Breast epithelium (tissue), 4 donors: ENCODE measurements at regions not wholly inside any gene's neighbourhood (a gene's known extent, or its start where the extent isn't known, plus 50 kb on each side); places are given as distances from the start of the nearest gene placed in this dataset.

Experiments
- DNase-seq, 2 donors: peaks; one replicate each; pipeline ENCODE4 v3.0.0-alpha.2; 2019; ENCODE audit warnings: low spot score in 2 of 2
- H3K27ac ChIP-seq, 2 donors: fragments of 200-600 bp; sonication (generic) in 1 of 2; one replicate each; pipeline ENCODE4 v1.5.1; 2016 to 2019; ENCODE audit warnings: mild to moderate bottlenecking in 1 of 2
- H3K27me3 ChIP-seq, 2 donors: fragments of 200-600 bp; sonication (generic) in 1 of 2; one replicate each; pipeline versions ENCODE4 v1.5.1 to v1.6.0; 2017 to 2019; ENCODE audit warnings: control low read depth in 1 of 2, mild to moderate bottlenecking in 1 of 2
- H3K36me3 ChIP-seq: fragments of 200-600 bp; one replicate; pipeline ENCODE4 v1.5.1; 2019
- H3K4me1 ChIP-seq, 2 donors: fragments of 200-600 bp; sonication (generic); one replicate each; pipeline ENCODE4 v1.5.1; 2016 to 2019; ENCODE audit warnings: control low read depth in 1 of 2
- H3K4me3 ChIP-seq, 3 donors: fragments of 200-600 bp; sonication (generic); 1 replicate in 2 of 3; 2 replicates in 1 of 3; pipeline ENCODE4 v1.5.1; 2016 to 2019; ENCODE audit warnings: mild to moderate bottlenecking in 3 of 3, moderate library complexity in 2 of 3
- H3K9me3 ChIP-seq, 2 donors: fragments of 200-600 bp; sonication (generic) in 1 of 2; one replicate each; pipeline ENCODE4 v1.5.1; 2016 to 2019; ENCODE audit warnings: control low read depth in 1 of 2
- POLR2A ChIP-seq: fragments of 450-650 bp; IDR thresholded peaks from one replicate; pipeline ENCODE4 v1.6.1; 2016; ENCODE audit warnings: antibody characterized with exemption, mild to moderate bottlenecking, moderate library complexity
- POLR2AphosphoS5 ChIP-seq, 3 donors: sonication (generic); formaldehyde crosslinking; IDR thresholded peaks; one replicate each; pipeline ENCODE4 v1.6.1; 2017; ENCODE audit warnings: antibody characterized with exemption in 3 of 3
- intact Hi-C: fragments of 100-400 bp; cut with DNase I; formaldehyde crosslinking; loops from one replicate; pipeline ENCODE4 v1.15.1; 2023; ENCODE audit warnings: low total_unique reads
- TF ChIP-seq, protein P1 (sequence below), 3 donors: fragments of 450-650 bp; IDR thresholded peaks; one replicate each; pipeline ENCODE4 v1.5.1; 2016 to 2017; ENCODE audit warnings: antibody characterized with exemption in 3 of 3, mild to moderate bottlenecking in 3 of 3, moderate library complexity in 3 of 3

- DNase-seq: no peak
- H3K4me3 ChIP-seq: no peak overlapping the region
- no peaks in the 10 kb centered on the region for H3K9me3 ChIP-seq
- no peak for TF ChIP-seq POLR2A
- no peak for TF ChIP-seq POLR2AphosphoS5 (IDR thresholded peaks at IDR 0.05)
- TF ChIP-seq, protein P1, sequence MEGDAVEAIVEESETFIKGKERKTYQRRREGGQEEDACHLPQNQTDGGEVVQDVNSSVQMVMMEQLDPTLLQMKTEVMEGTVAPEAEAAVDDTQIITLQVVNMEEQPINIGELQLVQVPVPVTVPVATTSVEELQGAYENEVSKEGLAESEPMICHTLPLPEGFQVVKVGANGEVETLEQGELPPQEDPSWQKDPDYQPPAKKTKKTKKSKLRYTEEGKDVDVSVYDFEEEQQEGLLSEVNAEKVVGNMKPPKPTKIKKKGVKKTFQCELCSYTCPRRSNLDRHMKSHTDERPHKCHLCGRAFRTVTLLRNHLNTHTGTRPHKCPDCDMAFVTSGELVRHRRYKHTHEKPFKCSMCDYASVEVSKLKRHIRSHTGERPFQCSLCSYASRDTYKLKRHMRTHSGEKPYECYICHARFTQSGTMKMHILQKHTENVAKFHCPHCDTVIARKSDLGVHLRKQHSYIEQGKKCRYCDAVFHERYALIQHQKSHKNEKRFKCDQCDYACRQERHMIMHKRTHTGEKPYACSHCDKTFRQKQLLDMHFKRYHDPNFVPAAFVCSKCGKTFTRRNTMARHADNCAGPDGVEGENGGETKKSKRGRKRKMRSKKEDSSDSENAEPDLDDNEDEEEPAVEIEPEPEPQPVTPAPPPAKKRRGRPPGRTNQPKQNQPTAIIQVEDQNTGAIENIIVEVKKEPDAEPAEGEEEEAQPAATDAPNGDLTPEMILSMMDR (IDR thresholded peaks at IDR 0.05): no peak
- H3K27ac ChIP-seq: no peak overlapping the region
- no peaks in the 10 kb centered on the region for H3K4me1 ChIP-seq
- intact Hi-C loops: no loop called here
- no peaks in the 10 kb centered on the region for H3K27me3 ChIP-seq
- no peaks in the 10 kb centered on the region for H3K36me3 ChIP-seq
Measured at GRCh38 chr1:194734970-194735369, 1548.6 kb upstream of the B3GALT2 start.

DNA sequence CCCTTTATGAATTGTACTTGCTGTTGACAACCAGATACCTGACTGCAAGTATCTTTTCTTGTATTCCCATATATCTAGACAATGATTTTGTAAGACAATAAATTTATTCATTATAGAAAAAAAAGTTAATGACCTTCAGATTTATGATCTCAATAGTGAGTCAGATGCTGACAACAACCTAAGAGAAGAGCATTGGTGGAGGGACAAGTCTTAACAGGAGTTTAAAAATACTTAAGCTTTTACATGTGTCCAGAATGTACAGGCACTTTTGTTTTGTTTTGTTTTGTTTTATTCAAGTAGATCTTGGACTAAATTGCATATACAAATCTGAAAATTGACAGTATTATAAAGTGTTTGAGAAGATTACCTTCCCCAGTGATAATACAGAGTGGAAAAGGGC, 1544.6 kb upstream of the B3GALT2 start:
- Histone ChIP-seq H3K4me3 (no peak overlapping the region), H3K27ac (no peak overlapping the region), H3K27me3 (no peaks in the 10 kb centered on the region), H3K4me1 (no peaks in the 10 kb centered on the region), H3K36me3 (no peaks in the 10 kb centered on the region), H3K9me3 (no peaks in the 10 kb centered on the region)
- no peak for DNase-seq
- TF ChIP-seq POLR2A (no peak), POLR2AphosphoS5 (IDR thresholded peaks at IDR 0.05) (no peak)
- TF ChIP-seq, protein P1 (IDR thresholded peaks at IDR 0.05): no peak
- intact Hi-C loops: no loop called here

- no peaks in the 10 kb centered on the region for H3K36me3 ChIP-seq
- H3K9me3 ChIP-seq: no peaks in the 10 kb centered on the region
- H3K4me1 ChIP-seq: no peaks in the 10 kb centered on the region
- no peak overlapping the region for H3K4me3 ChIP-seq
- H3K27ac ChIP-seq: no peak overlapping the region
- TF ChIP-seq, protein P1 (IDR thresholded peaks at IDR 0.05): no peak
- TF ChIP-seq POLR2A: no peak
- no peak for TF ChIP-seq POLR2AphosphoS5 (IDR thresholded peaks at IDR 0.05)
- H3K27me3 ChIP-seq: no peaks in the 10 kb centered on the region
- intact Hi-C loops: no loop called here
- DNase-seq: no peak
Measured at GRCh38 chr1:194730304-194730703, 1543.9 kb upstream of the B3GALT2 start.

- TF ChIP-seq POLR2AphosphoS5 (IDR thresholded peaks at IDR 0.05): no peak
- TF ChIP-seq POLR2A: no peak
- TF ChIP-seq, protein P1 (IDR thresholded peaks at IDR 0.05): no peak
- Histone ChIP-seq H3K4me3 (no peak overlapping the region), H3K36me3 (no peaks in the 10 kb centered on the region), H3K27ac (no peak overlapping the region), H3K9me3 (no peaks in the 10 kb centered on the region), H3K4me1 (no peaks in the 10 kb centered on the region), H3K27me3 (no peaks in the 10 kb centered on the region)
- no peak for DNase-seq
- intact Hi-C loops: no loop called here
Measured at GRCh38 chr1:194723067-194723466, 1536.7 kb upstream of the B3GALT2 start.

DNA sequence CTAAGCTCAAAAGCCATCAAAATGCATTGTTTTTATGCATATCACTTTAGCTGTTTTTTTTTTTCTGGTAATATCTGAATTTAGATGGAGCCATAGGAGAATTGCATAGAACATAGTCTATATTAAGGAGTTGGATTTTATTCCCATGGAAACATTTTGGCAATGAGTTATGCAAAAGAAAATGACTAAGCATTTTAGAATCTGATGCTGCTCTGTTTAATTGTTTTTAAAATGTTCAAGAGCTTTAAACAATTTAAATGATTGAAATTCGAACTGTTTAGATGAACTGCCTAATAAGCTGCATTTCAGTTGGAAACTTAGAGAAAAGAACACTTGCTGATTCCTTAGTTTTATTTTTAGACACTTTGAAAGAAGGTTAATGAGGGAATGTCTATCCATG, 1531.5 kb upstream of the B3GALT2 start:
- H3K27ac ChIP-seq: no peak overlapping the region
- intact Hi-C loops: no loop called here
- no peak overlapping the region for H3K4me3 ChIP-seq
- no peaks in the 10 kb centered on the region for H3K9me3 ChIP-seq
- H3K4me1 ChIP-seq: no peaks in the 10 kb centered on the region
- TF ChIP-seq POLR2AphosphoS5 (IDR thresholded peaks at IDR 0.05) (no peak), POLR2A (no peak)
- TF ChIP-seq, protein P1 (IDR thresholded peaks at IDR 0.05): no peak
- H3K36me3 ChIP-seq: no peaks in the 10 kb centered on the region
- no peaks in the 10 kb centered on the region for H3K27me3 ChIP-seq
- DNase-seq: no peak
